Astrocyte (in vitro differentiated cells and primary cell): ENCODE measurements at regions not wholly inside any gene's neighbourhood (a gene's known extent, or its start where the extent isn't known, plus 50 kb on each side); places are given as distances from the start of the nearest gene placed in this dataset.

Experiments used
- DNase-seq: peaks from one replicate; pipeline ENCODE4 v3.0.0-alpha.2; 2010; ENCODE audit warnings: low read depth
- FAIRE-seq: peaks from 2 replicates; lab custom pipeline; 2011; peaks lifted over from hg19 to GRCh38; lab: Jason Lieb, UNC
- H2AFZ ChIP-seq: 2 replicates; pipeline ENCODE4 v1.6.0; 2012; ENCODE audit warnings: low read depth, low read length, inconsistent platforms
- H3K27ac ChIP-seq: 2 replicates; pipeline ENCODE4 v1.5.1; 2011; ENCODE audit warnings: low read depth, low read length, inconsistent platforms
- H3K27me3 ChIP-seq: 2 replicates; pipeline ENCODE4 v1.6.0; 2011; ENCODE audit warnings: low read length, inconsistent platforms; ENCODE audit not compliant: insufficient read depth
- H3K36me3 ChIP-seq: 2 replicates; pipeline ENCODE4 v1.5.1; 2011; ENCODE audit warnings: low read length, inconsistent platforms; ENCODE audit not compliant: insufficient read depth
- H3K4me1 ChIP-seq: 2 replicates; pipeline ENCODE4 v1.5.1; 2011; ENCODE audit warnings: low read length, inconsistent platforms; ENCODE audit not compliant: insufficient read depth
- H3K4me2 ChIP-seq: 2 replicates; pipeline ENCODE4 v1.6.0; 2012; ENCODE audit warnings: low read length, inconsistent platforms
- H3K4me3 ChIP-seq: 2 replicates; pipeline ENCODE4 v1.5.1; 2011; ENCODE audit warnings: low read depth, mild to moderate bottlenecking, low read length, inconsistent platforms; ENCODE audit not compliant: insufficient read depth
- H3K79me2 ChIP-seq: 2 replicates; pipeline ENCODE4 v1.6.0; 2012; ENCODE audit warnings: mild to moderate bottlenecking, low read length, inconsistent platforms; ENCODE audit not compliant: insufficient read depth
- H3K9ac ChIP-seq: 2 replicates; pipeline ENCODE4 v1.6.0; 2012; ENCODE audit warnings: mild to moderate bottlenecking, low read length, inconsistent platforms
- H3K9me3 ChIP-seq: 2 replicates; pipeline ENCODE4 v1.5.1; 2012; ENCODE audit warnings: low read depth, mild to moderate bottlenecking, low read length, inconsistent platforms; ENCODE audit not compliant: insufficient read depth
- H4K20me1 ChIP-seq: 2 replicates; pipeline ENCODE4 v1.6.0; 2012; ENCODE audit warnings: low read length, inconsistent platforms; ENCODE audit not compliant: insufficient read depth
- H3K27ac Mint-ChIP-seq: one replicate; pipeline ENCODE4 v1.8.0; 2021; ENCODE audit warnings: mild to moderate bottlenecking, mixed read lengths; ENCODE audit not compliant: unreplicated experiment
- H3K27me3 Mint-ChIP-seq: one replicate; pipeline ENCODE4 v1.8.0; 2021; ENCODE audit warnings: low read depth, mixed read lengths; ENCODE audit not compliant: unreplicated experiment
- H3K36me3 Mint-ChIP-seq: one replicate; pipeline ENCODE4 v1.8.0; 2021; ENCODE audit warnings: low read depth, mixed read lengths; ENCODE audit not compliant: unreplicated experiment
- H3K4me1 Mint-ChIP-seq: one replicate; pipeline ENCODE4 v1.8.0; 2021; ENCODE audit warnings: low read depth, mixed read lengths; ENCODE audit not compliant: unreplicated experiment
- H3K4me3 Mint-ChIP-seq: one replicate; pipeline ENCODE4 v1.8.0; 2021; ENCODE audit warnings: mild to moderate bottlenecking, moderate library complexity, mixed read lengths; ENCODE audit not compliant: unreplicated experiment
- H3K9me3 Mint-ChIP-seq: one replicate; pipeline ENCODE4 v1.8.0; 2021; ENCODE audit warnings: mild to moderate bottlenecking, mixed read lengths; ENCODE audit not compliant: unreplicated experiment
- EZH2 ChIP-seq: IDR thresholded peaks from 2 replicates; pipeline ENCODE4 v1.6.1; 2012; ENCODE audit warnings: mild to moderate bottlenecking, low read length, inconsistent platforms; ENCODE audit not compliant: insufficient read depth
- TF ChIP-seq, protein P1 (sequence below): IDR thresholded peaks from 2 replicates; pipeline ENCODE4 v1.5.1; 2011; ENCODE audit warnings: low read depth, mild to moderate bottlenecking, inconsistent platforms, low read length, moderate library complexity; ENCODE audit not compliant: insufficient read depth

DNA sequence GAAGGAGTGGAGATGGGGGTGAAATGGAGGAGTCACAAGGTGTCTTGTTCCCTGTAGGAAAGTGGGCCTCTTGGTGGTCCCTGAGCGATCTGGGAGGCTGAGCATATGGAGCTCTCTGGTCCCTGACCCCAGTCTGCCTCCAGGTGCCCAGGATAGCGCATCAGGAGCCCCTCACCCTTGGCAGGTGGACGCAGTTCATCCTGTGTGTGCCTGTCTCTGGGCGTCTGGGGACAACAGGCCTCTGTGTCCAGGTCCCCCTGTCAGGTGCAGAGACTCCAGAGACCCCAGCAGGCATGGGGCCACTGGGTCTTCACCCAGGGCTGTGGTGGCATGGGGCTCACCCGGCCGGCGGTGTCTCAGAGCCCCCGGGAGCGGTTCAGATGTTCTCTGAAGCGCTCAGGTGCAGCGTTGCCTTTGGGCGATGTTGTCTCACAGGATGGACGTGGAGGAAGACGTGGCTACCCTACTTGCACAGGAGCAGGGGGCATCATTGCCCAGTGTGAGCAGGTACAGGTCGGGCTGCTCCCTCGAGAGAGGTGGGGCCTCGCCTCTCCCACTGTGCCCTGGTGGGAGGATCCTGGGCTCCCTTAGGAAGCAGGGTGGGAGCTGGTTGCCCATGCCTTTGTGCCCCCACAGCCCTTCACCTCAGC, 58.1 kb upstream of the TPM4 start:
- Histone ChIP-seq H3K4me2 (no peak overlapping the region), H3K79me2 (no peaks in the 10 kb centered on the region), H3K27me3 (no peaks in the 10 kb centered on the region), H3K4me1 (no peaks in the 10 kb centered on the region), H3K27ac (no peak overlapping the region), H2AFZ (no peak overlapping the region), H3K36me3 (no peaks in the 10 kb centered on the region), H3K9me3 (no peaks in the 10 kb centered on the region), H4K20me1 (no peaks in the 10 kb centered on the region), H3K4me3 (no peak overlapping the region), H3K9ac (no peak overlapping the region)
- H3K27me3 Mint-ChIP-seq, result no peaks in the 10 kb centered on the region
- DNase-seq, result no peak
- no peaks in the 10 kb centered on the region for H3K4me1 Mint-ChIP-seq
- TF ChIP-seq EZH2, result no peak
- TF ChIP-seq, protein P1, sequence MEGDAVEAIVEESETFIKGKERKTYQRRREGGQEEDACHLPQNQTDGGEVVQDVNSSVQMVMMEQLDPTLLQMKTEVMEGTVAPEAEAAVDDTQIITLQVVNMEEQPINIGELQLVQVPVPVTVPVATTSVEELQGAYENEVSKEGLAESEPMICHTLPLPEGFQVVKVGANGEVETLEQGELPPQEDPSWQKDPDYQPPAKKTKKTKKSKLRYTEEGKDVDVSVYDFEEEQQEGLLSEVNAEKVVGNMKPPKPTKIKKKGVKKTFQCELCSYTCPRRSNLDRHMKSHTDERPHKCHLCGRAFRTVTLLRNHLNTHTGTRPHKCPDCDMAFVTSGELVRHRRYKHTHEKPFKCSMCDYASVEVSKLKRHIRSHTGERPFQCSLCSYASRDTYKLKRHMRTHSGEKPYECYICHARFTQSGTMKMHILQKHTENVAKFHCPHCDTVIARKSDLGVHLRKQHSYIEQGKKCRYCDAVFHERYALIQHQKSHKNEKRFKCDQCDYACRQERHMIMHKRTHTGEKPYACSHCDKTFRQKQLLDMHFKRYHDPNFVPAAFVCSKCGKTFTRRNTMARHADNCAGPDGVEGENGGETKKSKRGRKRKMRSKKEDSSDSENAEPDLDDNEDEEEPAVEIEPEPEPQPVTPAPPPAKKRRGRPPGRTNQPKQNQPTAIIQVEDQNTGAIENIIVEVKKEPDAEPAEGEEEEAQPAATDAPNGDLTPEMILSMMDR, result no peak
- H3K9me3 Mint-ChIP-seq, result peaks cover 25% of the 10 kb centered on the region
- no peak overlapping the region for H3K4me3 Mint-ChIP-seq
- no peak for FAIRE-seq
- H3K27ac Mint-ChIP-seq, result no peak overlapping the region
- H3K36me3 Mint-ChIP-seq, result no peaks in the 10 kb centered on the region

DNA sequence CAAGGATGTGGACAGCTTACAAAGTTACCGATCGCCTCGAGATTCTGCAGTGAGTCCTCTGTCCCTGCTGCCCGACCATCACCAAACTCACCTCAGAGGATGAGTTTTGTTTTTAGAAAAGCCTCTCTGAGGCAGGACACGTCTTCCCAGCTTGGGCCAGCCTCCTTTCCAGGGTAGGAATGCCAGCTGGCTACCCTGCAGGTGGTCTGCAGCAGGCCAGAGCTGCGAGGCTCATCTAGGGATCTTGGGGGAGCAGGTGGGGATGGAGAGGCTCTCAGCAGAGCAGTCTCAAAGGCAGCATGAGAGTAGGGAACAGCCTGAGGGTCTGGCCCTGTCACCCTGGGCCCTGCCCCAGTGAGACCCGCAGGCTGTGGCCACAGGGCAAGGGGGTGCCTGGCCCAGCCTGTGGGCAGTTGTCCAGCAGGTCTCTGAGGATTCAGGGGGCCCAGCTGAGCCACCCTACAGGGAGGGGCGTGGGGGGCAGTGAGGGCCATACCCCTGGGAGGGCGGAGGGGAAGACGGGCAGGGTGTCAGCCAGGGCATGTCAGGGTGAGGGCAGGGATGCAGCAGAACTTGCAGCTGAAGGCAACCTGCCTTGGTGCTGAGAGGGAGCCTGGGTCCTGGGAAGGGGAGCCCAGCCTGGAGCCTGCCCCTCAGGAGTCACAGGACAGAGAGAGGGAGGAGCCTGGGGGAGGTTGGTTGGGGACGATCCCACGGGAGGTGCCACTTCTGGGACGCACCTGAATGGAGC, 57.3 kb upstream of the TPM4 start:
- H3K79me2 ChIP-seq, result no peaks in the 10 kb centered on the region
- Mint-ChIP-seq H3K4me3 (no peak overlapping the region), H3K27ac (no peak overlapping the region), H3K36me3 (no peaks in the 10 kb centered on the region), H3K27me3 (no peaks in the 10 kb centered on the region), H3K4me1 (no peaks in the 10 kb centered on the region), H3K9me3 (peaks cover 20% of the 10 kb centered on the region)
- no peaks in the 10 kb centered on the region for H4K20me1 ChIP-seq
- H3K27me3 ChIP-seq, result no peaks in the 10 kb centered on the region
- H3K27ac ChIP-seq, result no peak overlapping the region
- no peaks in the 10 kb centered on the region for H3K36me3 ChIP-seq
- H3K9ac ChIP-seq, result no peak overlapping the region
- FAIRE-seq (no peak), DNase-seq (no peak)
- TF ChIP-seq, protein P1, result no peak
- no peak for TF ChIP-seq EZH2
- H3K4me1 ChIP-seq, result no peaks in the 10 kb centered on the region
- no peaks in the 10 kb centered on the region for H3K9me3 ChIP-seq
- no peak overlapping the region for H3K4me2 ChIP-seq
- H2AFZ ChIP-seq, result no peak overlapping the region
- H3K4me3 ChIP-seq, result no peak overlapping the region
